T-helper 2 cell treated with Interferon-gamma antibody and Interleukin-4, amounts not matched to agents 5 μg/mL and 100 μg/mL, for 36 hours (primary cell): ENCODE measurements at regions not wholly inside any gene's neighbourhood (a gene's known extent, or its start where the extent isn't known, plus 50 kb on each side); places are given as distances from the start of the nearest gene placed in this dataset.

Source experiments
- DNase-seq: peaks from one replicate; pipeline ENCODE4 v3.0.0; 2021; ENCODE audit warnings: low spot score
- H3K27ac Mint-ChIP-seq: one replicate; pipeline ENCODE4 v1.8.0; 2021; ENCODE audit warnings: mild to moderate bottlenecking, mixed read lengths
- H3K27me3 Mint-ChIP-seq: one replicate; pipeline ENCODE4 v1.8.0; 2021; ENCODE audit warnings: low read depth, mixed read lengths
- H3K36me3 Mint-ChIP-seq: one replicate; pipeline ENCODE4 v1.8.0; 2021; ENCODE audit warnings: low read depth, mixed read lengths
- H3K4me1 Mint-ChIP-seq: one replicate; pipeline ENCODE4 v1.8.0; 2021; ENCODE audit warnings: low read depth, mixed read lengths
- H3K4me3 Mint-ChIP-seq: one replicate; pipeline ENCODE4 v1.8.0; 2022; ENCODE audit warnings: mild to moderate bottlenecking, moderate library complexity, mixed read lengths
- H3K9me3 Mint-ChIP-seq: one replicate; pipeline ENCODE4 v1.8.0; 2021; ENCODE audit warnings: mixed read lengths

DNA sequence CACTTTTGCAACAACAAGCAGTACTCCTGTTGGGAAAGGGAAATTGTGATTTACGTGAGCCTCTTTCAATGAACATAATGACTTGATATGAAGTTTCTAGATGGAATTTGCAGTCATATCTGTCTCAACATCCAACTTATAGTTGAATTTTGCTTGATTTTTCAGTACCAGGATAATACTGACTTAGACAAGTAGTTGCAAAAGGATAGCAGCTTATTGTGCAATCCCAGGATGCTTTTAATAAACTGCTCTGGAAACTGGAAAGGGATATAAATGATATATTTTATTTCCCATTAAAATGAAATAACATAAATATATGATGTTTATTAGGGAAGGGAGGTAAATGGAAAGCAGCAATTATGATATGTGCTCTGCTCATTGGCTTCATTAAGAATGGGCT is 174.4 kb upstream of the RGMB start:
- H3K27ac Mint-ChIP-seq = no peak overlapping the region
- H3K4me3 Mint-ChIP-seq = no peak overlapping the region
- no peaks in the 10 kb centered on the region for H3K27me3 Mint-ChIP-seq
- H3K4me1 Mint-ChIP-seq = no peaks in the 10 kb centered on the region
- no peaks in the 10 kb centered on the region for H3K36me3 Mint-ChIP-seq
- no peaks in the 10 kb centered on the region for H3K9me3 Mint-ChIP-seq
- no peak for DNase-seq

GRCh38 chr5:98602534-98603112 is 170.8 kb upstream of the RGMB start:
- Mint-ChIP-seq H3K4me3 (no peak overlapping the region), H3K27ac (no peak overlapping the region), H3K4me1 (no peaks in the 10 kb centered on the region), H3K9me3 (no peaks in the 10 kb centered on the region), H3K36me3 (no peaks in the 10 kb centered on the region), H3K27me3 (no peaks in the 10 kb centered on the region)
- DNase-seq = no peak

GRCh38 chr5:98603456-98603855 is 170.0 kb upstream of the RGMB start:
- Mint-ChIP-seq H3K27me3 (no peaks in the 10 kb centered on the region), H3K4me3 (no peak overlapping the region), H3K36me3 (no peaks in the 10 kb centered on the region), H3K4me1 (no peaks in the 10 kb centered on the region), H3K9me3 (no peaks in the 10 kb centered on the region), H3K27ac (no peak overlapping the region)
- no peak for DNase-seq

DNA sequence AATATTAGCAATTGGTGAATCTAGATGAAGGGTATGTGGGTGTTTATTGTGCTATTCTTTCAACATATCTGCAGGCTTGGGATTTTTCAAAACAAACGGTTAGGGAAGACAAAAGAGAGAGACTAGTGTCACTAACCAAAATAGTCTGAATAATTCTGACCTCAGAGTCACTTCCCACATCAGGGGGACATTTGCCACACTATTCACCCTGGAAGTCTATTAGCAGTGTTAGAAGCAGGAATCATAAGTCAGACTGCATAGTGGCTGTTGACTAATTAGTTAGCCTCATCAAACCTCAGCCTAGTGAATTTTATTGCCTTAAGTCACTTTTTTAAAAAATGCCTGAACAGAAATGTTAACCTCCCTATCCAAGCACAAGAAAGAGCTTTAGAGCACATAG is 169.2 kb upstream of the RGMB start:
- H3K4me3 Mint-ChIP-seq = no peak overlapping the region
- no peak overlapping the region for H3K27ac Mint-ChIP-seq
- H3K27me3 Mint-ChIP-seq = no peaks in the 10 kb centered on the region
- no peaks in the 10 kb centered on the region for H3K36me3 Mint-ChIP-seq
- no peaks in the 10 kb centered on the region for H3K4me1 Mint-ChIP-seq
- no peaks in the 10 kb centered on the region for H3K9me3 Mint-ChIP-seq
- DNase-seq = no peak

GRCh38 chr5:98604721-98605425 is 168.6 kb upstream of the RGMB start:
- Mint-ChIP-seq H3K4me1 (no peaks in the 10 kb centered on the region), H3K27ac (no peak overlapping the region), H3K36me3 (no peaks in the 10 kb centered on the region), H3K9me3 (no peaks in the 10 kb centered on the region), H3K27me3 (no peaks in the 10 kb centered on the region), H3K4me3 (no peak overlapping the region)
- no peak for DNase-seq

DNA sequence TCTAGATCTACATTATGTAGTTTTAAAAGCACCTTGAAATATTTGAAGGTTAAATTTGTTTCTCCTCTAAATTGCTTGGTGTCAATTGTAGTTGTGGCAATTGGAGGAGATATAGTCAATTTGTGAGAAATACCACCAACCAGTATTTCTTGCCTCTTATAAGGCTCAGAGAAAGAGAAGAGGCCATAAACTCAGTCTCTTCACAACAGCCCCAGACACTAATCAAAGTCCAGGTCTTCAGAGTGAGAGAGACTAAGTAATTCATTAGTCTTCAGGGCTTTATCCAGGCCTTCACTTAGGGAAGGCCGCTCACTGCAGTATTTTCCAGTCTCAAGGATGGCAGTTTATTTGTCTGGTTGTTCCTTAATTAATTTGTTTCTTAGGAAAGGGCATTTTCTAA is 168.0 kb upstream of the RGMB start:
- no peak overlapping the region for H3K27ac Mint-ChIP-seq
- no peak for DNase-seq
- H3K9me3 Mint-ChIP-seq = no peaks in the 10 kb centered on the region
- H3K4me3 Mint-ChIP-seq = no peak overlapping the region
- H3K4me1 Mint-ChIP-seq = no peaks in the 10 kb centered on the region
- no peaks in the 10 kb centered on the region for H3K27me3 Mint-ChIP-seq
- no peaks in the 10 kb centered on the region for H3K36me3 Mint-ChIP-seq

GRCh38 chr5:98606961-98607360 is 166.5 kb upstream of the RGMB start:
- Mint-ChIP-seq H3K4me3 (no peak overlapping the region), H3K4me1 (no peaks in the 10 kb centered on the region), H3K27ac (no peak overlapping the region), H3K36me3 (no peaks in the 10 kb centered on the region), H3K9me3 (no peaks in the 10 kb centered on the region), H3K27me3 (no peaks in the 10 kb centered on the region)
- DNase-seq = no peak

DNA sequence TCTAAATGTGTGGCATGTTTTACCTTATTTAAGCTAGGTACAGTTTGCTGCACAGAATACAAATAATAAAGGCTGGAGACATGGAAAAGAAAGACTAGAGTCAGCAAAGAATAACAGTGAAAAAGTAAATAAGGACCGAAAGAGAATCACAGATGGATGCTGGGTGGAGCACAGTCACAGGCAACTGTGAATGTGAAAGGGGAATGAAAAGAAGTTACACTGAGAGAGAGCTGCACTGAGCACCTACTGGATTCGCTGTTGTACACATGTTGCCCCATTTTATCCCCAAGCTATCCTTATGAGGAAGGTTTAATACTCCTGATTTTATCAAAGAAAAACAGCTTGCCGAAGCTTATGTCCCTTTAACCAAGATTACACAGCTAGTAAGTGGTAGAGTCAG is 165.4 kb upstream of the RGMB start:
- Mint-ChIP-seq H3K9me3 (no peaks in the 10 kb centered on the region), H3K4me3 (no peak overlapping the region), H3K36me3 (no peaks in the 10 kb centered on the region), H3K27me3 (no peaks in the 10 kb centered on the region), H3K4me1 (no peaks in the 10 kb centered on the region), H3K27ac (no peak overlapping the region)
- DNase-seq = no peak

GRCh38 chr5:98614341-98614740 is 159.1 kb upstream of the RGMB start:
- Mint-ChIP-seq H3K36me3 (no peaks in the 10 kb centered on the region), H3K27ac (no peak overlapping the region), H3K4me3 (no peak overlapping the region), H3K4me1 (no peaks in the 10 kb centered on the region), H3K27me3 (no peaks in the 10 kb centered on the region), H3K9me3 (no peaks in the 10 kb centered on the region)
- DNase-seq = no peak

- no peak for DNase-seq
- H3K9me3 Mint-ChIP-seq = no peaks in the 10 kb centered on the region
- no peaks in the 10 kb centered on the region for H3K4me1 Mint-ChIP-seq
- no peak overlapping the region for H3K4me3 Mint-ChIP-seq
- H3K27me3 Mint-ChIP-seq = no peaks in the 10 kb centered on the region
- no peaks in the 10 kb centered on the region for H3K36me3 Mint-ChIP-seq
- no peak overlapping the region for H3K27ac Mint-ChIP-seq
These were observed 151.6 kb upstream of the RGMB start for GRCh38 chr5:98621821-98622220.

DNA sequence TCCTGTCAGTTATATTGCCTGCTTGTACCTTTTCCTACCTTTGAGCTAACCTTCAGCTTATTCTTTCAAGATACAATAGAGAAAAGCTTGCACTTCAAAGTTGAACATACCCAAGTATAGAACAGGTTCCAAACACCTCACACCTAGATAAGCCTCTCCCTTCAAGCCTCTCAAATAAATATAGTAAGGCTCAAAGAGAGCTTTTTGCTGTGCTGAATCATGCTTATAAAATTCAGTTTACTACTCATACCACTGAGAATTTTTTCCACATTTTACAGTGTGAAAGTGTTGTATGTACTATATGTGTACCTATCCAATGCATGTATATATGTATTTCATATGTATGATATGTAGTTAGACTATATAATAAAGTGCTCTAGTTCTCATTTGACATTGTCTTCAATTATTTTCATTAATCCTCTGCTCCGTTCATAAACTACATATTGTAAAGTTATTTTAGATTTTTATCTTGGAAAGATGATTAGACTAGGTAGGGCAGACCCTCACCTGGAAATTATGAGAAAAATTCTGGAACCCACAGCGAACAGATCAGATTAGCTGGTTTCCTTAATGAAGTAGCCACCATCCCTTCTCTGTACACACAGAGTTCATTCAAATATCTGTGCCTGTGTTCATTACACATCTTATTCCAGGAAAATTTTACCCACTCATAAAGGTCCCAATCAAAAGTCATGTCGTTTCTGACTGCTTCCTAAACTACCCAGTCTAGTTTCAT is 149.2 kb upstream of the RGMB start:
- Mint-ChIP-seq H3K36me3 (no peaks in the 10 kb centered on the region), H3K27me3 (no peaks in the 10 kb centered on the region)

GRCh38 chr5:98627121-98627520 is 146.3 kb upstream of the RGMB start:
- no peak overlapping the region for H3K4me3 Mint-ChIP-seq
- H3K36me3 Mint-ChIP-seq = no peaks in the 10 kb centered on the region
- DNase-seq = no peak
- H3K27me3 Mint-ChIP-seq = no peaks in the 10 kb centered on the region
- H3K27ac Mint-ChIP-seq = no peak overlapping the region
- H3K4me1 Mint-ChIP-seq = no peaks in the 10 kb centered on the region
- H3K9me3 Mint-ChIP-seq = no peaks in the 10 kb centered on the region

More for the DNA sequence above, 149.2 kb upstream of the RGMB start:
- DNase-seq = no peak
- no peaks in the 10 kb centered on the region for H3K4me1 Mint-ChIP-seq
- H3K27ac Mint-ChIP-seq = no peak overlapping the region
- no peak overlapping the region for H3K4me3 Mint-ChIP-seq
- H3K9me3 Mint-ChIP-seq = no peaks in the 10 kb centered on the region

- Mint-ChIP-seq H3K4me3 (no peak overlapping the region), H3K27me3 (no peaks in the 10 kb centered on the region), H3K36me3 (no peaks in the 10 kb centered on the region), H3K27ac (no peak overlapping the region), H3K9me3 (no peaks in the 10 kb centered on the region), H3K4me1 (no peaks in the 10 kb centered on the region)
- no peak for DNase-seq
These were observed 142.8 kb upstream of the RGMB start for GRCh38 chr5:98630621-98631020.

GRCh38 chr5:98631311-98632054 is 142.0 kb upstream of the RGMB start:
- Mint-ChIP-seq H3K9me3 (no peaks in the 10 kb centered on the region), H3K4me3 (no peak overlapping the region), H3K27me3 (no peaks in the 10 kb centered on the region), H3K4me1 (no peaks in the 10 kb centered on the region), H3K27ac (no peak overlapping the region), H3K36me3 (no peaks in the 10 kb centered on the region)
- DNase-seq = no peak
